ENCODE measurements at regions not wholly inside any gene's neighbourhood (a gene's known extent, or its start where the extent isn't known, plus 50 kb on each side); places are given as distances from the start of the nearest gene placed in this dataset.

DNA sequence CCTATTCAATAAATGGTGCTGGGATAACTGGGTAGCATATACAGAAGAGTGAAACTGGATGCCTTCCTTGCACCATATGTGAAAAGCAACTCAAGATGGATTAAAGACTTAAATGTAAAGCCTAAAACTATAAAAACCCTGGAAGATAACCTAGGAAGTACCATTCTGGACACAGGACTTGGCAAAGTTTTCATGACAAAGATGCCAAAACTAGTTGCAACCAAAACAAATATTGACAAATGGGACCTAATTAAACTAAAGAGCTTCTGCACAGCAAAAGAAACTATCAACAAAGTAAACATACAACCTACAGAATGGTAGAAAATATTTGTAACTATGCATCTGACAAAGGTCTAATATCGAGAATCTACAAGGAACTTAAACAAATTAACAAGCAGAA is 129.1 kb upstream of the CTBP2 start:
- Histone ChIP-seq H3K4me2 (replicated peaks; ENCODE audit: low read depth, low read length, poor library complexity, severe bottlenecking) (no peak overlapping the region), H3K4me1 (ENCODE audit: control insufficient read depth in 2 of 2, insufficient read depth in 2 of 2, low read length in 2 of 2) (no peaks in the 10 kb centered on the region), H3K27ac (ENCODE audit: low read length in 2 of 2) (no peak overlapping the region), H3K9me3 (ENCODE audit: control extremely low read depth in 1 of 3, control insufficient read depth in 2 of 3, insufficient read depth in 1 of 3, low read length in 2 of 3) (peaks cover 0 to 3% (median 0%) of the 10 kb centered on the region in 3 donors), H3K79me2 (ENCODE audit: control insufficient read depth, insufficient read depth, low read length) (no peaks in the 10 kb centered on the region), H4K20me1 (ENCODE audit: control insufficient read depth, insufficient read depth, low read length, poor library complexity, severe bottlenecking) (no peaks in the 10 kb centered on the region), H2AFZ (ENCODE audit: insufficient read depth, low read depth, low read length, poor library complexity, severe bottlenecking) (no peak overlapping the region), H3K36me3 (replicated peaks in 1 of 2; ENCODE audit: control extremely low read depth in 1 of 2, control insufficient read depth in 1 of 2, extremely low read depth in 1 of 2, insufficient read depth in 2 of 2, low read length in 1 of 2) (no peaks in the 10 kb centered on the region), H3K4me3 (ENCODE audit: control extremely low read depth in 1 of 5, extremely low read depth in 1 of 5, insufficient read depth in 1 of 5, low read depth in 2 of 5, low read length in 4 of 5) (no peak overlapping the region), H3K27me3 (replicated peaks in 1 of 4; ENCODE audit: control extremely low read depth in 1 of 4, control insufficient read depth in 3 of 4, insufficient read depth in 4 of 4, low read length in 3 of 4) (peaks cover 0 to 3% (median 1%) of the 10 kb centered on the region in 4 experiments), H3K9ac (ENCODE audit: low read length) (no peak overlapping the region)
- H3K27me3 Mint-ChIP-seq = peaks cover 26% of the 10 kb centered on the region
- H3K4me1 Mint-ChIP-seq = no peaks in the 10 kb centered on the region
- ChIA-PET POLR2A (no interaction called here), CTCF (no interaction called here)
- ATAC-seq (ENCODE audit: low read depth) (no peak), DNase-seq (no peak)
- intact Hi-C loops (cut with micrococcal nuclease) = no loop called here
- TF ChIP-seq, protein P1, sequence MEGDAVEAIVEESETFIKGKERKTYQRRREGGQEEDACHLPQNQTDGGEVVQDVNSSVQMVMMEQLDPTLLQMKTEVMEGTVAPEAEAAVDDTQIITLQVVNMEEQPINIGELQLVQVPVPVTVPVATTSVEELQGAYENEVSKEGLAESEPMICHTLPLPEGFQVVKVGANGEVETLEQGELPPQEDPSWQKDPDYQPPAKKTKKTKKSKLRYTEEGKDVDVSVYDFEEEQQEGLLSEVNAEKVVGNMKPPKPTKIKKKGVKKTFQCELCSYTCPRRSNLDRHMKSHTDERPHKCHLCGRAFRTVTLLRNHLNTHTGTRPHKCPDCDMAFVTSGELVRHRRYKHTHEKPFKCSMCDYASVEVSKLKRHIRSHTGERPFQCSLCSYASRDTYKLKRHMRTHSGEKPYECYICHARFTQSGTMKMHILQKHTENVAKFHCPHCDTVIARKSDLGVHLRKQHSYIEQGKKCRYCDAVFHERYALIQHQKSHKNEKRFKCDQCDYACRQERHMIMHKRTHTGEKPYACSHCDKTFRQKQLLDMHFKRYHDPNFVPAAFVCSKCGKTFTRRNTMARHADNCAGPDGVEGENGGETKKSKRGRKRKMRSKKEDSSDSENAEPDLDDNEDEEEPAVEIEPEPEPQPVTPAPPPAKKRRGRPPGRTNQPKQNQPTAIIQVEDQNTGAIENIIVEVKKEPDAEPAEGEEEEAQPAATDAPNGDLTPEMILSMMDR (IDR thresholded peaks at IDR 0.05) = no peak
- TF ChIP-seq EZH2 (IDR thresholded peaks at IDR 0.05; ENCODE audit: borderline replicate concordance, insufficient read depth, low read depth, low read length, poor library complexity, severe bottlenecking) = no peak
- H3K9me3 Mint-ChIP-seq (ENCODE audit: insufficient read depth) = no peaks in the 10 kb centered on the region
- H3K4me3 Mint-ChIP-seq = no peak overlapping the region
- 100% methylated on average over 1 of the region's 1 CpG for WGBS (ENCODE audit: insufficient coverage)
- no peak overlapping the region for H3K27ac Mint-ChIP-seq

DNA sequence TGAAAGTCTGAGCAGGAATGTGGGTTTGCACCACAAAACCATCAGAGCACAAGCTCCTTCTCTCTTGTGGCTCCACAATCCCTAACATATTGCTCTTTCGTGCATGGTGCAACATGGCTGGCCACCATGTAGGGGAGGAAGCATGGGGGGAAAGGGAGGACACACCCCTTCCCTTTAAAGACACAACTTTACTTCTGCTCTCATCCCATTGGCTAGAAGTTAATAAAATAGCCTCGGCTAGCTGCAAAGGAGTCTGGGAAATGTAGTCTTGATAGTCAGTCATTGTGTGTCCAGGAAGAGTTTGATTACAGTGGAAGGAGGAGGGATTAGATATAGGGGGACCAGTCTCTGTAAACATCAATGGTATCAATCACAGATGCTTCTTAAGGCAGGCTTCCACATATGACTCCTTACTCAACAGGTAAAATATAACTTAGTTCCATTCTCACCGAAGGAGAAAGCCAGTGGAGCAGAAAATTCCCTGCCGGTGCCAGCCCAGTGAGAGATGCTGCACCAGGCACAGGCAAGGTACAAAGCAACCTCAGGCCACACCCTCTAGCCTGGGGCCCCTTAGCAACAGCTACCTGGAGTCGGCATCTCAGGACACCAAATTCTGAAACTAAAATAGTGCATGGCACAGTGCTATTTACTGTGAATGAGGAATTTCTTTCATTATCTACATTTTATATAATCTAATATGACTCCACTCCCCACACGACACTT is 124.7 kb upstream of the CTBP2 start:
- no peaks in the 10 kb centered on the region for H3K9me3 Mint-ChIP-seq (ENCODE audit: insufficient read depth)
- Histone ChIP-seq H3K4me3 (ENCODE audit: control extremely low read depth in 1 of 5, extremely low read depth in 1 of 5, insufficient read depth in 1 of 5, low read depth in 2 of 5, low read length in 4 of 5) (no peak overlapping the region), H3K79me2 (ENCODE audit: control insufficient read depth, insufficient read depth, low read length) (no peaks in the 10 kb centered on the region), H2AFZ (ENCODE audit: insufficient read depth, low read depth, low read length, poor library complexity, severe bottlenecking) (no peak overlapping the region), H3K9me3 (ENCODE audit: control extremely low read depth in 1 of 3, control insufficient read depth in 2 of 3, insufficient read depth in 1 of 3, low read length in 2 of 3) (peaks cover 0 to 3% (median 0%) of the 10 kb centered on the region in 3 donors), H3K4me2 (replicated peaks; ENCODE audit: low read depth, low read length, poor library complexity, severe bottlenecking) (no peak overlapping the region), H3K27ac (ENCODE audit: low read length in 2 of 2) (no peak overlapping the region), H3K4me1 (ENCODE audit: control insufficient read depth in 2 of 2, insufficient read depth in 2 of 2, low read length in 2 of 2) (no peaks in the 10 kb centered on the region), H3K36me3 (replicated peaks in 1 of 2; ENCODE audit: control extremely low read depth in 1 of 2, control insufficient read depth in 1 of 2, extremely low read depth in 1 of 2, insufficient read depth in 2 of 2, low read length in 1 of 2) (no peaks in the 10 kb centered on the region), H3K9ac (ENCODE audit: low read length) (no peak overlapping the region), H3K27me3 (replicated peaks in 1 of 4; ENCODE audit: control extremely low read depth in 1 of 4, control insufficient read depth in 3 of 4, insufficient read depth in 4 of 4, low read length in 3 of 4) (peaks cover 0 to 3% (median 1%) of the 10 kb centered on the region in 4 experiments), H4K20me1 (ENCODE audit: control insufficient read depth, insufficient read depth, low read length, poor library complexity, severe bottlenecking) (no peaks in the 10 kb centered on the region)
- WGBS (ENCODE audit: insufficient coverage) = 100% methylated on average over 2 of the region's 6 CpGs
- no peaks in the 10 kb centered on the region for H3K4me1 Mint-ChIP-seq
- peaks cover 43% of the 10 kb centered on the region for H3K27me3 Mint-ChIP-seq
- no peak overlapping the region for H3K27ac Mint-ChIP-seq
- ChIA-PET CTCF (no interaction called here), POLR2A (no interaction called here)
- no peak for ATAC-seq (ENCODE audit: low read depth)
- no peak overlapping the region for H3K4me3 Mint-ChIP-seq
- DNase-seq = no peak
- TF ChIP-seq EZH2 (IDR thresholded peaks at IDR 0.05; ENCODE audit: borderline replicate concordance, insufficient read depth, low read depth, low read length, poor library complexity, severe bottlenecking) = no peak
- TF ChIP-seq, protein P1 (IDR thresholded peaks at IDR 0.05) = no peak
- intact Hi-C loops (cut with micrococcal nuclease) = no loop called here

All from B cell (primary cell).